Body of pancreas (tissue), 4 donors: ENCODE measurements at regions not wholly inside any gene's neighbourhood (a gene's known extent, or its start where the extent isn't known, plus 50 kb on each side); places are given as distances from the start of the nearest gene placed in this dataset.

Experiments used
- ATAC-seq: fragments of 150-250 bp; one replicate; pipeline ENCODE4 v1.9.1; 2016
- DNase-seq, 4 donors: peaks; one replicate each; pipeline ENCODE4 v3.0.0-alpha.2; 2019
- H3K27ac ChIP-seq, 4 donors: fragments of 200-600 bp; sonication (generic); 1 replicate in 3 of 4; 2 replicates in 1 of 4; pipeline versions ENCODE4 v1.5.1 to v1.6.1; 2016 to 2019; ENCODE audit warnings: mild to moderate bottlenecking in 1 of 4, mixed read lengths in 1 of 4, moderate library complexity in 1 of 4
- H3K27me3 ChIP-seq, 2 donors: fragments of 200-600 bp; sonication (generic); one replicate each; pipeline ENCODE4 v1.6.0; 2016; ENCODE audit warnings: mild to moderate bottlenecking in 1 of 2
- H3K36me3 ChIP-seq, 2 donors: fragments of 200-600 bp; sonication (generic); replicated peaks in 1 of 2; 2 replicates each; pipeline ENCODE4 v1.5.1; 2016; ENCODE audit warnings: low read depth in 2 of 2; ENCODE audit not compliant: insufficient read depth in 1 of 2
- H3K4me1 ChIP-seq: fragments of 200-600 bp; sonication (generic); one replicate; pipeline ENCODE4 v1.6.0; 2016
- H3K4me3 ChIP-seq, 2 donors: fragments of 200-600 bp; sonication (generic); 1 replicate in 1 of 2; 2 replicates in 1 of 2; pipeline ENCODE4 v1.5.1; 2016 to 2019
- H3K9me3 ChIP-seq, 3 donors: fragments of 200-600 bp; sonication (generic); 1 replicate in 2 of 3; 2 replicates in 1 of 3; pipeline ENCODE4 v1.5.1; 2016
- POLR2A ChIP-seq, 3 donors: fragments of 450-650 bp; IDR thresholded peaks; one replicate each; pipeline ENCODE4 v1.6.1; 2016; ENCODE audit warnings: antibody characterized with exemption in 3 of 3, mild to moderate bottlenecking in 2 of 3
- WGBS, 2 donors: methylation state at CpG; one replicate each; pipeline ENCODE4 v1.1.5; 2017; 5-methylcytosine and 5-hydroxymethylcytosine counted together
- intact Hi-C: fragments of 100-400 bp; cut with DNase I; formaldehyde crosslinking; loops from one replicate; pipeline ENCODE4 v1.15.1; 2023
- TF ChIP-seq, protein P1 (sequence below), 7 experiments: fragments of 450-650 bp in 4 of 7; fragments of 200-600 bp in 3 of 7; sonication (generic) in 3 of 7; IDR thresholded peaks; one replicate each; pipeline ENCODE4 v1.5.1; 2016 to 2019; ENCODE audit warnings: antibody characterized with exemption in 7 of 7

DNA sequence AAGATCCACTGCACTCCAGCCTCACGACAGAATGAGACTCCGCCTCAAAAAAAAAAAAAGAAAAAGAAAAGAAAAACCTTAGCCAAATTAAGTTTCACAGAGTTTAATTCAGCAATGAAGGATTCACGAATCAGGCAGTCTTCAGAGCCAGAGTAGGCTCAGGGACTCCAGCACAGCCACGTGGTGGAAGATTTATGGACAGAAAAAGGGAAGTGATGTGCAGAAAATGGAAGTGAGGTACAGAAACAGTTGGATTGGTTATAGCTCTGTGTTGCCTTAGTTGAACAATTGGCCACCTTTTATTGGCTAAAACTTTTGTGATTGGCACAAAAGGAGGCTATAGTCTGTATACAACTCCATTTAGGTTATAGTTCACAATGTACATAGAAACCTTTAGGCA, 256.6 kb downstream of the HS3ST3B1 start:
- no peak for ATAC-seq
- no peak for DNase-seq
- TF ChIP-seq, protein P1, sequence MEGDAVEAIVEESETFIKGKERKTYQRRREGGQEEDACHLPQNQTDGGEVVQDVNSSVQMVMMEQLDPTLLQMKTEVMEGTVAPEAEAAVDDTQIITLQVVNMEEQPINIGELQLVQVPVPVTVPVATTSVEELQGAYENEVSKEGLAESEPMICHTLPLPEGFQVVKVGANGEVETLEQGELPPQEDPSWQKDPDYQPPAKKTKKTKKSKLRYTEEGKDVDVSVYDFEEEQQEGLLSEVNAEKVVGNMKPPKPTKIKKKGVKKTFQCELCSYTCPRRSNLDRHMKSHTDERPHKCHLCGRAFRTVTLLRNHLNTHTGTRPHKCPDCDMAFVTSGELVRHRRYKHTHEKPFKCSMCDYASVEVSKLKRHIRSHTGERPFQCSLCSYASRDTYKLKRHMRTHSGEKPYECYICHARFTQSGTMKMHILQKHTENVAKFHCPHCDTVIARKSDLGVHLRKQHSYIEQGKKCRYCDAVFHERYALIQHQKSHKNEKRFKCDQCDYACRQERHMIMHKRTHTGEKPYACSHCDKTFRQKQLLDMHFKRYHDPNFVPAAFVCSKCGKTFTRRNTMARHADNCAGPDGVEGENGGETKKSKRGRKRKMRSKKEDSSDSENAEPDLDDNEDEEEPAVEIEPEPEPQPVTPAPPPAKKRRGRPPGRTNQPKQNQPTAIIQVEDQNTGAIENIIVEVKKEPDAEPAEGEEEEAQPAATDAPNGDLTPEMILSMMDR (IDR thresholded peaks at IDR 0.05): no peak
- no peak for TF ChIP-seq POLR2A (IDR thresholded peaks at IDR 0.05)
- Histone ChIP-seq H3K4me1 (no peaks in the 10 kb centered on the region), H3K36me3 (no peaks in the 10 kb centered on the region), H3K27me3 (no peaks in the 10 kb centered on the region), H3K9me3 (no peaks in the 10 kb centered on the region), H3K4me3 (no peak overlapping the region), H3K27ac (no peak overlapping the region)
- intact Hi-C loops: no loop called here
- WGBS, 2 donors: 46 to 48% methylated on average over 4 of the region's 4 CpGs

DNA sequence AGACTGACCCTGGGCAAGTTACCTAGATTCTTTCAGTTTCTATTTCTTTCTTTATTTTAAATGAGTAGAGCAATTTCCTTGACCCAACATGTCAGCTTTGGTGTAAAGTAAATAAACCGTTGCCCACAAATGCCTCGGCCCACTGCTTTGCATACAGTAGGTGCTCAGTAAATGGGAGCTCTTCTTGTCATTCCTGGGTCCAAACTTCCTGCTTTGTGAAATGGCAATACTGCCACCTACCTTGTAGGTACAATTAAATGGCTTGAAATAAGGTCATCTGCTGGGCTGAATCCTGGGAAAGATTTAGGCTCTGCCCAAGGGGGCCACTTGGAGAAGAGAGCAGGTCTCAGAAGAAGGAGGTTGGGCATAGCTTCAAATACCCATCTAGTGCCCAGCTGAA, 253.0 kb downstream of the HS3ST3B1 start:
- intact Hi-C loops: no loop called here
- no peak for DNase-seq
- no peaks in the 10 kb centered on the region for H3K9me3 ChIP-seq
- no peak overlapping the region for H3K4me3 ChIP-seq
- 56% methylated on average over 2 of the region's 2 CpGs for WGBS, 2 donors
- no peaks in the 10 kb centered on the region for H3K36me3 ChIP-seq
- ATAC-seq: no peak
- H3K27ac ChIP-seq: no peak overlapping the region
- H3K4me1 ChIP-seq: no peaks in the 10 kb centered on the region
- H3K27me3 ChIP-seq: no peaks in the 10 kb centered on the region
- TF ChIP-seq, protein P1 (IDR thresholded peaks at IDR 0.05): no peak
- TF ChIP-seq POLR2A (IDR thresholded peaks at IDR 0.05): no peak

DNA sequence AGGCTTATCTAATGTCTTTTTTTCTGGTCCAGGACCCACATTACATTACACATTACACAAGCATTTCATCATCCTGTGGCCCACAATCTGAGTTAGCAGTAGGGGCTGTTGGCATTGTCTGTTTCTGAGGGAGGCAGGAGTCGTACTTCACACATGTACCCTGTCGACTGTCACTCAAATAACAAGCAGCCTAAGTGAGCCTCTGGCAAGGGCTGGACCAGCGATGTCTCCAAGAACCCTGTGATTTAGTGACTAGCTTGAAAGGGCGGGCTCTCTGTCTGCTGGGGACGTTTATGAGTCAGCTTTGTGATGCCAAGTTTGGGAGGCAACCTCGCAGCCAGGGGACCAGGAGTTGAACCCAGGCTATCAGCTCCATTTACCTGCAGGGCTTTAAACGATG, 251.4 kb downstream of the HS3ST3B1 start:
- 58 to 61% methylated on average over 7 of the region's 7 CpGs for WGBS, 2 donors
- Histone ChIP-seq H3K27ac (no peak overlapping the region), H3K4me3 (no peak overlapping the region), H3K4me1 (no peaks in the 10 kb centered on the region), H3K27me3 (no peaks in the 10 kb centered on the region), H3K36me3 (no peaks in the 10 kb centered on the region), H3K9me3 (no peaks in the 10 kb centered on the region)
- no peak for TF ChIP-seq POLR2A (IDR thresholded peaks at IDR 0.05)
- TF ChIP-seq, protein P1 (IDR thresholded peaks at IDR 0.05): no peak
- intact Hi-C loops: no loop called here
- DNase-seq (no peak), ATAC-seq (no peak)

DNA sequence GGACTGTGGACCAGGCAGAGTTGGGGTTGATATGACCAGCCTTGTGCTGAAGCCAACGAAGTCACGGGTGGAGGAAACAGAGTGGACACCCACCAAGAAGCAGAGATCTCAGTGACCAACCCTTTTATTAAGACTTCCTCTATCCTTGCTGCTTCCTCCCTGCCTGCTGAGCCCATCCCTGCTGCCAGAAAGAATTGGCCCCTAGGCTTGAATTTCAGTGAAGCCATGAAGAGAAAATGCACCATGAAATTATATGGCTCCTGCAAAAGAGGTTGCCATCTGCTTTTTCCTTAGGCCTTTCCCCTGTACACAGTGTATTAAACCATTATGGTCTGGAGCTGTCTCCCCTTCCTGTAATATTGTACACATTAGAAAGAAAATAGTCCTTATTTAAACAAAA, 246.7 kb downstream of the HS3ST3B1 start:
- H3K4me3 ChIP-seq: no peak overlapping the region
- no peaks in the 10 kb centered on the region for H3K27me3 ChIP-seq
- H3K4me1 ChIP-seq: peaks cover 4% of the 10 kb centered on the region
- intact Hi-C loops: no loop called here
- H3K9me3 ChIP-seq: no peaks in the 10 kb centered on the region
- DNase-seq (no peak), ATAC-seq (no peak)
- H3K36me3 ChIP-seq: no peaks in the 10 kb centered on the region
- no peak for TF ChIP-seq POLR2A (IDR thresholded peaks at IDR 0.05)
- TF ChIP-seq, protein P1 (IDR thresholded peaks at IDR 0.05): no peak
- no peak overlapping the region for H3K27ac ChIP-seq
- WGBS, 2 donors: 72 to 85% methylated on average over 2 of the region's 2 CpGs

DNA sequence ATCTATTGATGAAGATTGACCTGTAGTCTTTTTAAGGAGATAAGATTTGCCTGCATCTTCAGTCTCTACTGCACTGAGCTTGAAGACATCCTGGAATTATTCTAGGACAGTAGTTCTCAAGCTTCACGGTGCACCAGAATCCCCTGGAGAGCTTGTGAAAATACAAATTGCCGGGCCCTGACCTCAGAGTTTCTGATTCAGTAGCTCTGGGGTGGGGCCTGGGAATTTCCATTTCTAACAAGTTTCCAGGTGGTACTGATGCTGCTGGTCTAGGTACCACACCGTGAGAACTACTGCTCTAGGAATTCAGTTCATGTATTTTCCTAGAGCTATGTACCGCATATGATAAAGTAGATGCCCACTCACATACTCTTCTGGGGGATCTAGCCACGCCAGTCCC, 246.1 kb downstream of the HS3ST3B1 start:
- ATAC-seq (no peak), DNase-seq (no peak)
- H3K36me3 ChIP-seq: no peaks in the 10 kb centered on the region
- TF ChIP-seq, protein P1 (IDR thresholded peaks at IDR 0.05): no peak
- no peak for TF ChIP-seq POLR2A (IDR thresholded peaks at IDR 0.05)
- H3K27ac ChIP-seq: no peak overlapping the region
- H3K9me3 ChIP-seq: no peaks in the 10 kb centered on the region
- intact Hi-C loops: no loop called here
- no peak overlapping the region for H3K4me3 ChIP-seq
- no peaks in the 10 kb centered on the region for H3K27me3 ChIP-seq
- H3K4me1 ChIP-seq: peaks cover 4% of the 10 kb centered on the region
- WGBS, 2 donors: 58 to 71% methylated on average over 5 of the region's 5 CpGs
